ENCODE measurements at regions not wholly inside any gene's neighbourhood (a gene's known extent, or its start where the extent isn't known, plus 50 kb on each side); places are given as distances from the start of the nearest gene placed in this dataset.

GRCh38 chr2:221100467-221101089 is 471.5 kb downstream of the EPHA4 start:
- H3K27me3 Mint-ChIP-seq (ENCODE audit: low read depth): no peaks in the 10 kb centered on the region

GRCh38 chr2:221102896-221103688 is 469.0 kb downstream of the EPHA4 start:
- H3K4me1 Mint-ChIP-seq (ENCODE audit: low read depth): peaks cover 7% of the 10 kb centered on the region
- no peak overlapping the region for H3K4me3 Mint-ChIP-seq
- H3K27ac Mint-ChIP-seq: no peak overlapping the region
- H3K27me3 Mint-ChIP-seq (ENCODE audit: low read depth): no peaks in the 10 kb centered on the region
- H3K9me3 Mint-ChIP-seq: no peaks in the 10 kb centered on the region
- no peaks in the 10 kb centered on the region for H3K36me3 Mint-ChIP-seq (ENCODE audit: low read depth)

More at GRCh38 chr2:221100467-221101089, 471.5 kb downstream of the EPHA4 start:
- Mint-ChIP-seq H3K9me3 (no peaks in the 10 kb centered on the region), H3K27ac (no peak overlapping the region), H3K4me1 (ENCODE audit: low read depth) (peaks cover 7% of the 10 kb centered on the region), H3K4me3 (no peak overlapping the region), H3K36me3 (ENCODE audit: low read depth) (no peaks in the 10 kb centered on the region)

- Mint-ChIP-seq H3K36me3 (ENCODE audit: low read depth) (no peaks in the 10 kb centered on the region), H3K4me3 (no peak overlapping the region), H3K27me3 (ENCODE audit: low read depth) (no peaks in the 10 kb centered on the region), H3K27ac (no peak overlapping the region), H3K4me1 (ENCODE audit: low read depth) (peaks cover 7% of the 10 kb centered on the region), H3K9me3 (no peaks in the 10 kb centered on the region)
Observed at GRCh38 chr2:221103930-221104329, 468.2 kb downstream of the EPHA4 start.

- Mint-ChIP-seq H3K27me3 (ENCODE audit: low read depth) (no peaks in the 10 kb centered on the region), H3K36me3 (ENCODE audit: low read depth) (no peaks in the 10 kb centered on the region), H3K9me3 (no peaks in the 10 kb centered on the region), H3K4me1 (ENCODE audit: low read depth) (peaks cover 7% of the 10 kb centered on the region), H3K4me3 (no peak overlapping the region), H3K27ac (peak overlapping the region; percentile 50)
Observed at GRCh38 chr2:221104361-221104811, 467.7 kb downstream of the EPHA4 start.

- H3K4me3 Mint-ChIP-seq: no peak overlapping the region
- no peaks in the 10 kb centered on the region for H3K36me3 Mint-ChIP-seq (ENCODE audit: low read depth)
- no peak overlapping the region for H3K27ac Mint-ChIP-seq
- no peaks in the 10 kb centered on the region for H3K27me3 Mint-ChIP-seq (ENCODE audit: low read depth)
- no peaks in the 10 kb centered on the region for H3K9me3 Mint-ChIP-seq
- H3K4me1 Mint-ChIP-seq (ENCODE audit: low read depth): peaks cover 7% of the 10 kb centered on the region
Observed at GRCh38 chr2:221106241-221106640, 465.9 kb downstream of the EPHA4 start.

DNA sequence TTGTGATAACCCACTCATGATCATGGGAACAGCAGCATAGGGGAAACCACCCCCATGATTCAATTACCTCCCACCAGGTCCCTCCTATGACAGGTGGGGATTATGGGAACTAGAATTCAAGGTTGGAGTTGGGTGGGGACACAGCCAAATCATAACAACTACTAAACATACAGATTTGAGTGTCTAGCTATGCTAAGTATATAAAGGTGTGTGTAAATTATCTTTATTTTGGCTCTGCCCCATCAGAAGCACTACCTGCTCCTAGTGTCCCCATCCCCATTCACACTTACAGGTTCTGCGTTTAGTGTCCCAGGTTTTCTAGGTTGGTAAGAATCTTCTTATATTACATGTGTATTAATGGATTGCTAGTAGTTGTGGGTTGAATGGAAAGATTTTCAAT is 464.7 kb downstream of the EPHA4 start:
- H3K9me3 Mint-ChIP-seq: no peaks in the 10 kb centered on the region
- no peak overlapping the region for H3K27ac Mint-ChIP-seq
- H3K27me3 Mint-ChIP-seq (ENCODE audit: low read depth): no peaks in the 10 kb centered on the region
- no peak overlapping the region for H3K4me3 Mint-ChIP-seq
- H3K4me1 Mint-ChIP-seq (ENCODE audit: low read depth): peaks cover 7% of the 10 kb centered on the region
- H3K36me3 Mint-ChIP-seq (ENCODE audit: low read depth): no peaks in the 10 kb centered on the region

DNA sequence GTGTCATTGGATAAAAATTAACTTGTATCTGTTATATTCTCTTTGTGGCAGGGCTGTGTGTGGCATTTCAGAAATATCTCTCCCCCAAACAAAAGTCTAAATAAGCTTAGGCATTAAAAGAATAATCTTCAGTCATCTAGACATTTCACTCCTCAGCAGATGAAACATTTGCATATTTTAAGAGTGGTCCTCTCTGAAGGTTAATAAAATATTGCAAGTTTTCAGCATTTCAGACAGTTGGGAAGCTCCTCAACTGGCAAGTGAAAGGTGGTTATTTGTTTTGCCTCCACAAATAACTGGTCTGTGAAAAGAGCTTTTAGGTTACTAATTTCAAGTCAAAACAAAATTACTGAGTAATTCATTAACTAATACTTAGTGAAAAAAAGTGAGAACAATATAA is 462.6 kb downstream of the EPHA4 start:
- Mint-ChIP-seq H3K4me1 (ENCODE audit: low read depth) (no peaks in the 10 kb centered on the region), H3K4me3 (no peak overlapping the region), H3K27ac (no peak overlapping the region), H3K9me3 (no peaks in the 10 kb centered on the region), H3K36me3 (ENCODE audit: low read depth) (no peaks in the 10 kb centered on the region), H3K27me3 (ENCODE audit: low read depth) (no peaks in the 10 kb centered on the region)

GRCh38 chr2:221111739-221112138 is 460.4 kb downstream of the EPHA4 start:
- Mint-ChIP-seq H3K36me3 (ENCODE audit: low read depth) (no peaks in the 10 kb centered on the region), H3K27ac (no peak overlapping the region), H3K4me1 (ENCODE audit: low read depth) (no peaks in the 10 kb centered on the region), H3K9me3 (no peaks in the 10 kb centered on the region), H3K4me3 (no peak overlapping the region), H3K27me3 (ENCODE audit: low read depth) (peaks cover 5% of the 10 kb centered on the region)

- H3K4me1 Mint-ChIP-seq (ENCODE audit: low read depth): no peaks in the 10 kb centered on the region
- H3K27ac Mint-ChIP-seq: no peak overlapping the region
- no peak overlapping the region for H3K4me3 Mint-ChIP-seq
- H3K36me3 Mint-ChIP-seq (ENCODE audit: low read depth): no peaks in the 10 kb centered on the region
- H3K9me3 Mint-ChIP-seq: no peaks in the 10 kb centered on the region
- peaks cover 5% of the 10 kb centered on the region for H3K27me3 Mint-ChIP-seq (ENCODE audit: low read depth)
Observed at GRCh38 chr2:221112744-221113143, 459.4 kb downstream of the EPHA4 start.

- H3K4me1 Mint-ChIP-seq (ENCODE audit: low read depth): no peaks in the 10 kb centered on the region
- peaks cover 5% of the 10 kb centered on the region for H3K27me3 Mint-ChIP-seq (ENCODE audit: low read depth)
- no peak overlapping the region for H3K4me3 Mint-ChIP-seq
- H3K27ac Mint-ChIP-seq: no peak overlapping the region
- no peaks in the 10 kb centered on the region for H3K36me3 Mint-ChIP-seq (ENCODE audit: low read depth)
- no peaks in the 10 kb centered on the region for H3K9me3 Mint-ChIP-seq
Observed at GRCh38 chr2:221115944-221116343, 456.2 kb downstream of the EPHA4 start.

DNA sequence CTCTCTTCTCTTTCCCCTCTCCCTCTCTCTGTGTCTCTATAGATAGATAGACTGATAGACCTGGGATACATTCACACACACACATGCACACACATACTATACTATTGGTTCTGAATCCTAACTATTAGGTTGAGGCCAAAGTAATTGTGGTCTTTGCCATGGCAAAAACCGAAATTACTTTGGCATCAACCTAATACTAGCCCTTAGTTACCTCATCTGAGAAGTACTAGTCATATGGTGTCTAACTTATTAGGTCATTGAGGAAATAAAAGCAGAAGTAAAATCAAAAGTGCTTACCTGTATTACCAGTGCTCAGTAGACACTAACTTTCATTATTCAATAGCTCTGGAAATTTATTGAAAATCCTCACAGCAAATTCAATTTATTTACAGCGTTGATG is 451.5 kb downstream of the EPHA4 start:
- Mint-ChIP-seq H3K4me3 (no peak overlapping the region), H3K27me3 (ENCODE audit: low read depth) (no peaks in the 10 kb centered on the region), H3K36me3 (ENCODE audit: low read depth) (no peaks in the 10 kb centered on the region), H3K27ac (no peak overlapping the region), H3K9me3 (no peaks in the 10 kb centered on the region), H3K4me1 (ENCODE audit: low read depth) (no peaks in the 10 kb centered on the region)

DNA sequence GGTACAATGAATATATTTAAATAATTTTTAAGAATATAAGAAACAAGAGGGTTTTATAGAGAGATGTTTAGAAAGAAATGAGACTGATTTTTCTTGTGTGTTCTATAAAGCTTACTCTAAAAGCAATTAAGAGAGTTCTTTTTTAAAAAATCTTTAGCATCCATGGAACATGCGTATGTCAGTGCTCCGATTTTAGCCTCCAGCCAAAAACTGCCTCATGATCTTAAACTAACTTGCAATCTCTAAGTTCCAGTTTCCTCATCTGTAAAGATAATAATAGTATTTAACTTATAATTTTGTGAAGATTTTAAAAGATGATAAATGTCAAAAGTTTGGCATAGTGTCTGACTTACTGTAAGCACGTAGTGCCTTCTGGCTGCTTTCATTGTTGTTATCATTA is 448.7 kb downstream of the EPHA4 start:
- Mint-ChIP-seq H3K4me1 (ENCODE audit: low read depth) (no peaks in the 10 kb centered on the region), H3K27ac (no peak overlapping the region), H3K36me3 (ENCODE audit: low read depth) (no peaks in the 10 kb centered on the region), H3K4me3 (no peak overlapping the region), H3K27me3 (ENCODE audit: low read depth) (no peaks in the 10 kb centered on the region), H3K9me3 (no peaks in the 10 kb centered on the region)

- no peak overlapping the region for H3K4me3 Mint-ChIP-seq
- no peak overlapping the region for H3K27ac Mint-ChIP-seq
- no peaks in the 10 kb centered on the region for H3K27me3 Mint-ChIP-seq (ENCODE audit: low read depth)
- H3K9me3 Mint-ChIP-seq: no peaks in the 10 kb centered on the region
- no peaks in the 10 kb centered on the region for H3K4me1 Mint-ChIP-seq (ENCODE audit: low read depth)
- H3K36me3 Mint-ChIP-seq (ENCODE audit: low read depth): peaks cover 2% of the 10 kb centered on the region
Observed at GRCh38 chr2:221124532-221125240, 447.4 kb downstream of the EPHA4 start.

GRCh38 chr2:221125691-221126090 is 446.4 kb downstream of the EPHA4 start:
- H3K27ac Mint-ChIP-seq: no peak overlapping the region
- H3K9me3 Mint-ChIP-seq: no peaks in the 10 kb centered on the region
- H3K4me1 Mint-ChIP-seq (ENCODE audit: low read depth): no peaks in the 10 kb centered on the region
- peaks cover 2% of the 10 kb centered on the region for H3K36me3 Mint-ChIP-seq (ENCODE audit: low read depth)
- no peaks in the 10 kb centered on the region for H3K27me3 Mint-ChIP-seq (ENCODE audit: low read depth)
- no peak overlapping the region for H3K4me3 Mint-ChIP-seq

GRCh38 chr2:221129657-221130056 is 442.4 kb downstream of the EPHA4 start:
- H3K4me3 Mint-ChIP-seq: no peak overlapping the region
- H3K4me1 Mint-ChIP-seq (ENCODE audit: low read depth): no peaks in the 10 kb centered on the region
- no peaks in the 10 kb centered on the region for H3K27me3 Mint-ChIP-seq (ENCODE audit: low read depth)
- H3K27ac Mint-ChIP-seq: no peak overlapping the region
- no peaks in the 10 kb centered on the region for H3K9me3 Mint-ChIP-seq
- H3K36me3 Mint-ChIP-seq (ENCODE audit: low read depth): peaks cover 2% of the 10 kb centered on the region

All from T-helper 1 cell treated with Interleukin-12 subunit alpha and Interleukin-12 subunit beta and Interleukin-4 antibody, amounts not matched to agents 30 μg/mL and 1 μg/mL, for 36 hours (primary cell).